ENCODE measurements at regions not wholly inside any gene's neighbourhood (a gene's known extent, or its start where the extent isn't known, plus 50 kb on each side); places are given as distances from the start of the nearest gene placed in this dataset.

GRCh38 chr2:41597680-41598079, 450.1 kb upstream of the PKDCC start:
- TF ChIP-seq TAF1 (IDR thresholded peaks at IDR 0.05; ENCODE audit: borderline replicate concordance, insufficient read depth, low read length): no peak
- no peak for TF ChIP-seq FOXP2 (optimal IDR thresholded peaks at IDR 0.05; ENCODE audit: borderline replicate concordance, extremely low read depth, extremely low read length, insufficient read depth)
- TF ChIP-seq POLR2AphosphoS5 (IDR thresholded peaks at IDR 0.05; ENCODE audit: low read depth, low read length): no peak
- TF ChIP-seq REST (IDR thresholded peaks at IDR 0.05; ENCODE audit: insufficient read depth in 1 of 2, low read depth in 2 of 2, low read length in 2 of 2): no peak
- no peak for TF ChIP-seq SIN3A (IDR thresholded peaks at IDR 0.05; ENCODE audit: borderline replicate concordance, insufficient read depth, low read length)
